ENCODE measurements at regions not wholly inside any gene's neighbourhood (a gene's known extent, or its start where the extent isn't known, plus 50 kb on each side); places are given as distances from the start of the nearest gene placed in this dataset.

DNA sequence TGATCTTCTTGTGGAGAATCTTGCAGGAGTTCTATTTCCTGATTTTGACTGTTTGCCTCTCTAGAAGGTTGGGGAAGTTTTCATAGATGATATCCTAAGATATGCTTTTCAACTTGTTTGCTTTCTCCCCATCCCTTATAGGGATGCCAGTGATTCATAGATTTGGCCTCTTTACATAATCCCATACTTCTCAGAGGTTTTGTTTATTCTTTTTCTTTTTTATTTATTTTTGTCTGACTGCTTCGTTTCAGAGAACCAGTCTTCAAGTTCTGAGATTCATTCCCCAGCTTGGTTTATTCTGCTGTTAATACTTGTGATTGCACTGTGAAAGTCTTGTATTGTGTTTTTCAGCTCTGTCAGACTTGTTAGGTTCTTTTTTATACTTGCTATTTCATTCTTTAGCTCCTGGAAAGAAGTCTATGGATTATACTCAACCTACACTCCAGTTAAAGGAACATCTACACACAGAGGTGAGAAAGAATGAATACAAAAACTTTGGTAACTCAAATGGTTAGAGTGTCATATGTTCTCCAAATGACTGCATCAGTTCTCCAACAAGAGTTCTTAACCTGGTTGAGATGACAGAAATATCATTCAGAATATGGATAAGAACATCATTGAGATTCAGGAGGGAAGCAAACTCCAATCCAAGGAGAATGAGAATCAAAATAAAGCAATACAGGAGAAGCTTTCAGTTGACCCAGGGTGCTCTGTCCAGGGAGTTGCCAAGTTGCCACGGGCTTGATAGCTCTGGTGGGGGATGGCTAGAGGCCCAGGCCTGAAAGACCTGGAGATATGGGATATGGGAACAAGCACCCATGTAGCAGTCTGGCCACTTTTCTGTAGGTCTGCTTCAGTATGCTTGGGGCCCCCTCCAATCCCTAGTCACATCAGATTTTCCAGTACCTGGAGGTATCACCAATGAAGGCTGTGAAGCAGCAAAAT, 150.3 kb downstream of the AHR start:
- peaks cover 14% of the 10 kb centered on the region; the same call in 1 of the 2 replicates for H3K36me3 ChIP-seq (ENCODE audit: low read depth)
- BruUV-seq (replicated peaks) = no TSS peak
- peaks cover 30% of the 10 kb centered on the region for H3K4me1 ChIP-seq (replicated peaks; ENCODE audit: insufficient read depth)
- H2AFZ ChIP-seq = no peak overlapping the region; the same call in 1 of the 2 replicates
- CTCF ChIA-PET = no interaction called here
- H3K4me2 ChIP-seq = peak overlapping the region; percentile 3; the same call in 1 of the 2 replicates
- peaks cover 22% of the 10 kb centered on the region for H3F3A ChIP-seq (ENCODE audit: insufficient read depth, low read depth)
- no peaks in the 10 kb centered on the region for H3K79me2 ChIP-seq (ENCODE audit: low read depth)
- POLR2A ChIA-PET (ENCODE audit: unreplicated experiment) = interaction anchor here (0.6 kb wide), 1 partner anchor 177 kb away, joined by 3 read pairs; no protein-coding TSS in a partner anchor
- peak in 1 of 2 experiments; percentile 64 for DNase-seq
- no peaks in the 10 kb centered on the region for H3K27me3 ChIP-seq (ENCODE audit: insufficient read depth, low read depth)
- no peaks in the 10 kb centered on the region for H4K20me1 ChIP-seq (ENCODE audit: insufficient read depth)
- H3K9me2 ChIP-seq (ENCODE audit: insufficient read depth) = no peaks in the 10 kb centered on the region
- TF ChIP-seq CTCF (conservative IDR thresholded peaks at IDR 0.05) = no peak
- no peak for TF ChIP-seq EZH2 (IDR thresholded peaks at IDR 0.05; ENCODE audit: low read depth)
- peaks cover 39% of the 10 kb centered on the region for H3K9me3 ChIP-seq (ENCODE audit: insufficient read depth, low read depth)
- 0 out of 2 replicates have a peak overlapping the region, but pooled peaks have one; percentile 14 for H3K27ac ChIP-seq
- intact Hi-C loops (cut with micrococcal nuclease; ENCODE audit: unreplicated experiment) = loop anchor here (10.0 kb wide), 2 partner anchors 144 to 464 kb away; no protein-coding TSS in a partner anchor
- H3K4me3 ChIP-seq = no peak overlapping the region

DNA sequence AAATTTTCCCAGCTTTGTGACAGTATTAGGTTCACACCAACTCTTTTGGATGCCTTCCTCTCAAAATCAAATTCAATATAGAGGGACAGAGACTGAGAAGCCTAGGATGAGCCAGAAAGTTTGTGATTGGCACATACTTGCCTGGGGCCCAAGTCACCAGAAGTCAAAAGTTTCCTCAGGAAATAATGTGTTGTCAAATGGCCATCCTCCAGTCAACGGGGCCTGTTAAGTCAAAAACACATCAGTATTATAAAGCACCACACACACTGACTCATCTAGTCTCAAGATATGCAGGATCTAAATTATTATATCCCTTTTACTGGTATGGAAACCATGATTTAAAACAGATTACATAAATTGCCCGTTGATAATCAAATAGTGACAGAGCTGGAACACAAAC, 158.1 kb downstream of the AHR start:
- Histone ChIP-seq H3F3A (ENCODE audit: insufficient read depth, low read depth) (no peaks in the 10 kb centered on the region), H3K27ac (no peak overlapping the region), H3K4me2 (no peak overlapping the region), H3K4me3 (no peak overlapping the region), H3K9me3 (ENCODE audit: insufficient read depth, low read depth) (peaks cover 6% of the 10 kb centered on the region; the same call in 1 of the 2 replicates), H3K9me2 (ENCODE audit: insufficient read depth) (no peaks in the 10 kb centered on the region; the same call in 1 of the 2 replicates), H3K27me3 (ENCODE audit: insufficient read depth, low read depth) (no peaks in the 10 kb centered on the region), H3K79me2 (ENCODE audit: low read depth) (no peaks in the 10 kb centered on the region), H4K20me1 (ENCODE audit: insufficient read depth) (no peaks in the 10 kb centered on the region), H2AFZ (no peak overlapping the region), H3K36me3 (ENCODE audit: low read depth) (no peaks in the 10 kb centered on the region), H3K4me1 (replicated peaks; ENCODE audit: insufficient read depth) (no peaks in the 10 kb centered on the region)
- intact Hi-C loops (cut with micrococcal nuclease; ENCODE audit: unreplicated experiment) = no loop called here
- BruUV-seq (replicated peaks) = no TSS peak
- no peak for TF ChIP-seq EZH2 (IDR thresholded peaks at IDR 0.05; ENCODE audit: low read depth)
- TF ChIP-seq CTCF (conservative IDR thresholded peaks at IDR 0.05) = no peak
- no peak for DNase-seq
- ChIA-PET POLR2A (ENCODE audit: unreplicated experiment) (no interaction called here), CTCF (no interaction called here)

GRCh38 chr7:17460001-17460400, 161.5 kb downstream of the AHR start:
- no TSS peak for BruUV-seq (replicated peaks)
- Histone ChIP-seq H3K9me2 (ENCODE audit: insufficient read depth) (no peaks in the 10 kb centered on the region), H3K27me3 (ENCODE audit: insufficient read depth, low read depth) (no peaks in the 10 kb centered on the region), H3K9me3 (ENCODE audit: insufficient read depth, low read depth) (peaks cover 4% of the 10 kb centered on the region; the same call in 1 of the 2 replicates), H3K27ac (no peak overlapping the region), H3K4me3 (no peak overlapping the region), H3K4me2 (no peak overlapping the region), H3F3A (ENCODE audit: insufficient read depth, low read depth) (no peaks in the 10 kb centered on the region), H3K36me3 (ENCODE audit: low read depth) (no peaks in the 10 kb centered on the region), H2AFZ (no peak overlapping the region), H3K79me2 (ENCODE audit: low read depth) (no peaks in the 10 kb centered on the region), H4K20me1 (ENCODE audit: insufficient read depth) (no peaks in the 10 kb centered on the region; the same call in 1 of the 2 replicates), H3K4me1 (replicated peaks; ENCODE audit: insufficient read depth) (peaks cover 8% of the 10 kb centered on the region; the same call in 1 of the 2 replicates)
- CTCF ChIA-PET = no interaction called here
- POLR2A ChIA-PET (ENCODE audit: unreplicated experiment) = interaction anchor here (0.6 kb wide), 2 partner anchors 112 to 1438 kb away, joined by 4 to 7 read pairs; no protein-coding TSS in a partner anchor
- TF ChIP-seq CTCF (conservative IDR thresholded peaks at IDR 0.05) = no peak
- TF ChIP-seq EZH2 (IDR thresholded peaks at IDR 0.05; ENCODE audit: low read depth) = no peak
- intact Hi-C loops (cut with micrococcal nuclease; ENCODE audit: unreplicated experiment) = no loop called here
- DNase-seq = no peak

Measured in PC-9 (cell line).